HepG2 (cell line): ENCODE measurements at regions not wholly inside any gene's neighbourhood (a gene's known extent, or its start where the extent isn't known, plus 50 kb on each side); places are given as distances from the start of the nearest gene placed in this dataset.

Source experiments
- ATAC-seq: fragments of 200-7000 bp; cut with Tn5 transposase; 3 replicates; pipeline ENCODE4 v1.9.1; 2020; ENCODE audit warnings: mild to moderate bottlenecking, moderate library complexity
- BruUV-seq: library from RNA; stranded (reverse); fragments of 400-500 nt; replicated peaks from 2 replicates; lab custom pipeline; 2021; lab: Mats Ljungman, UMichigan
- CTCF ChIA-PET: fragments of 300-600 bp; formaldehyde crosslinking; extraction: SDS; loops from one replicate; lab custom pipeline; 2021; ENCODE audit warnings: low total read pairs, inconsistent platforms, low intra/inter-chr PET ratio; lab: Yijun Ruan, JAX
- POLR2A ChIA-PET: fragments of 350-600 bp; sonication (Branson Sonifier 250); formaldehyde crosslinking; loops from one replicate; lab custom pipeline; 2020; ENCODE audit warnings: antibody characterized with exemption, inconsistent platforms; lab: Yijun Ruan, JAX
- DNase-seq: peaks from one replicate; pipeline ENCODE4 v3.0.0-alpha.2; 2015; ENCODE audit warnings: low spot score
- FAIRE-seq: peaks from 3 replicates; lab custom pipeline; 2011; peaks lifted over from hg19 to GRCh38; lab: Jason Lieb, UNC
- H2AFZ ChIP-seq: one replicate; pipeline ENCODE4 v1.6.1; 2011; ENCODE audit warnings: low read length, inconsistent platforms
- H3K27ac ChIP-seq: fragments of 300-600 bp; 3 replicates; pipeline ENCODE4 v1.8.0; 2011; ENCODE audit warnings: mixed run types, mild to moderate bottlenecking, mixed read lengths, low read length, inconsistent platforms; ENCODE audit not compliant: insufficient read depth; ENCODE audit errors: extremely low read length
- H3K27me3 ChIP-seq, 2 experiments: fragments of 200-600 bp in 1 of 2; 2 replicates in 1 of 2; 3 replicates in 1 of 2; pipeline versions ENCODE4 v1.6.0 to v1.8.0; 2011; ENCODE audit warnings: low read length in 2 of 2, mild to moderate bottlenecking in 2 of 2, moderate library complexity in 2 of 2, inconsistent platforms in 1 of 2; ENCODE audit not compliant: insufficient read depth in 2 of 2, control insufficient read depth in 1 of 2
- H3K36me3 ChIP-seq, 2 experiments: fragments of 200-600 bp in 1 of 2; replicated peaks in 1 of 2; 2 replicates in 1 of 2; 3 replicates in 1 of 2; pipeline versions ENCODE4 v1.5.1 to v1.8.0; 2011; ENCODE audit warnings: low read length in 2 of 2, inconsistent platforms in 1 of 2; ENCODE audit not compliant: insufficient read depth in 2 of 2, control insufficient read depth in 1 of 2
- H3K4me1 ChIP-seq: 2 replicates; pipeline ENCODE4 v1.5.1; 2012; ENCODE audit warnings: low read length, inconsistent platforms; ENCODE audit not compliant: insufficient read depth
- H3K4me2 ChIP-seq: 2 replicates; pipeline ENCODE4 v1.6.0; 2011; ENCODE audit warnings: low read depth, low read length, inconsistent platforms
- H3K4me3 ChIP-seq, 3 experiments: fragments of 200-600 bp in 1 of 3; sonication (generic), shearing (Covaris generic) in 1 of 3; replicated peaks in 1 of 3; 2 replicates each; pipeline ENCODE4 v1.5.1; 2011 to 2016; ENCODE audit warnings: low read length in 3 of 3, inconsistent platforms in 2 of 3, low read depth in 2 of 3, mild to moderate bottlenecking in 2 of 3, control low read depth in 1 of 3, mixed read lengths in 1 of 3; ENCODE audit not compliant: insufficient read depth in 1 of 3
- H3K79me2 ChIP-seq: one replicate; pipeline ENCODE4 v1.6.1; 2011; ENCODE audit warnings: low read length, inconsistent platforms; ENCODE audit not compliant: insufficient read depth
- H3K9ac ChIP-seq: 2 replicates; pipeline ENCODE4 v1.6.0; 2011; ENCODE audit warnings: mild to moderate bottlenecking, low read depth, low read length, inconsistent platforms; ENCODE audit not compliant: insufficient read depth
- H3K9me3 ChIP-seq: 2 replicates; pipeline ENCODE4 v1.5.1; 2012; ENCODE audit warnings: mild to moderate bottlenecking, low read length
- H4K20me1 ChIP-seq: 2 replicates; pipeline ENCODE4 v1.6.0; 2011; ENCODE audit warnings: inconsistent platforms, mild to moderate bottlenecking, low read length, moderate library complexity; ENCODE audit not compliant: insufficient read depth
- HMGA1 ChIP-seq: sonication (generic); formaldehyde crosslinking; conservative IDR thresholded peaks from 2 replicates; pipeline ENCODE4 v1.4.0; 2020; ENCODE audit warnings: missing genetic modification reagents
- ISX ChIP-seq: sonication (generic); formaldehyde crosslinking; conservative IDR thresholded peaks from 2 replicates; pipeline ENCODE4 v1.5.0; 2020; ENCODE audit warnings: missing genetic modification reagents
- SMAD1 ChIP-seq: sonication (generic); formaldehyde crosslinking; IDR thresholded peaks from 2 replicates; pipeline ENCODE4 v1.4.0; 2020; ENCODE audit warnings: missing genetic modification reagents, low read depth, mild to moderate bottlenecking, borderline replicate concordance
- SP5 ChIP-seq: IDR thresholded peaks from 2 replicates; pipeline ENCODE4 v1.6.1; 2016; ENCODE audit warnings: low read depth, borderline replicate concordance
- SUZ12 ChIP-seq: fragments of 150-350 bp; IDR thresholded peaks from 2 replicates; pipeline ENCODE4 v1.6.1; 2014; ENCODE audit warnings: low read depth, low read length
- ZNF101 ChIP-seq: sonication (generic); formaldehyde crosslinking; IDR thresholded peaks from 2 replicates; pipeline ENCODE4 v1.4.0; 2020; ENCODE audit warnings: mild to moderate bottlenecking, low read depth, missing genetic modification reagents, borderline replicate concordance
- ZNF225 ChIP-seq: sonication (generic); formaldehyde crosslinking; IDR thresholded peaks from 2 replicates; pipeline ENCODE4 v1.4.0; 2020; ENCODE audit warnings: mild to moderate bottlenecking, missing genetic modification reagents
- ZNF235 ChIP-seq: sonication (generic); formaldehyde crosslinking; IDR thresholded peaks from 2 replicates; pipeline ENCODE4 v1.8.1; 2023; ENCODE audit warnings: mild to moderate bottlenecking, missing genetic modification reagents, borderline replicate concordance
- ZNF414 ChIP-seq: sonication (generic); formaldehyde crosslinking; IDR thresholded peaks from 2 replicates; pipeline ENCODE4 v1.5.0; 2020; ENCODE audit warnings: missing genetic modification reagents
- ZNF547 ChIP-seq: sonication (generic); formaldehyde crosslinking; IDR thresholded peaks from 2 replicates; pipeline ENCODE4 v1.5.1; 2020; ENCODE audit warnings: mild to moderate bottlenecking, missing genetic modification reagents
- ZNF747 ChIP-seq: sonication (generic); formaldehyde crosslinking; IDR thresholded peaks from 2 replicates; pipeline ENCODE4 v1.8.1; 2023; ENCODE audit warnings: missing genetic modification reagents, mild to moderate bottlenecking, borderline replicate concordance
- ZNF800 ChIP-seq: sonication (generic); formaldehyde crosslinking; IDR thresholded peaks from 2 replicates; pipeline ENCODE4 v1.4.0; 2020; ENCODE audit warnings: missing genetic modification reagents
- WGBS: methylation state at CpG from one replicate; pipeline ENCODE4 v1.1.6; 2017; ENCODE audit warnings: low lambda C conversion rate; 5-methylcytosine and 5-hydroxymethylcytosine counted together
- in situ Hi-C: cut with HindIII; loops from 2 replicates; pipeline ENCODE4 v1.10.0; 2017; ENCODE audit warnings: low pct_unique_long_range_greater_than_20kb; ENCODE audit not compliant: extremely low pct_ligation_motif_present
- intact Hi-C: fragments of 100-400 bp; cut with micrococcal nuclease; formaldehyde crosslinking; loops from one replicate; pipeline ENCODE4 v1.10.0; 2022; ENCODE audit not compliant: unreplicated experiment
- TF ChIP-seq, protein P1 (sequence below): sonication (generic); formaldehyde crosslinking; IDR thresholded peaks from 2 replicates; pipeline ENCODE4 v1.4.0; 2020; ENCODE audit warnings: mild to moderate bottlenecking, missing genetic modification reagents
- TF ChIP-seq, protein P2 (sequence below): IDR thresholded peaks from 2 replicates; pipeline ENCODE4 v1.6.1; 2016; ENCODE audit warnings: mild to moderate bottlenecking

DNA sequence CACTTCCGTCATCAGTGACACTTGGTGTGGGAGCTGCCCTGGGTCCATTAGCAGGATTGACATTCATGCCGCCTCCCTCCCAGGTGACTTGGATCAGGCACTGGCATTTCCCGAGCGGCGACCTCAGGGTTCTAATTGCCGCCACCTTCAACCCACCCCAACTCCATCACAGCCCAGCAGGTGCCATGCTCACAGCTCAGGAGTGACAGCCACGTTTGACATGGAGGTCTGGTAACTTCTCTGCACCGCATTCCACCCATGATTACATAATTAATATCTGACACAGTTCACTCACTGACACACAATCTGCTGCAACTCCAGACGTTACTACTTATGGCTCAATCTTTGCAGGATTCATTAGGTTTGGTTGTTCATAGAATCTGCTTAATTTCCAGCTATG, 450.9 kb upstream of the MYT1L start:
- WGBS = 3% methylated on average over 9 of the region's 9 CpGs
- TF ChIP-seq HMGA1 (CRISPR knock-in tag) (no peak), ZNF235 (no peak), ZNF547 (CRISPR knock-in tag) (no peak), SMAD1 (CRISPR knock-in tag) (no peak), SP5 (CRISPR knock-in tag) (no peak), ZNF800 (CRISPR knock-in tag) (no peak), ZNF747 (CRISPR knock-in tag) (no peak), ZNF225 (CRISPR knock-in tag) (no peak), ISX (no peak), ZNF101 (CRISPR knock-in tag) (no peak), ZNF414 (CRISPR knock-in tag) (no peak), SUZ12 (no peak)
- TF ChIP-seq, protein P1, sequence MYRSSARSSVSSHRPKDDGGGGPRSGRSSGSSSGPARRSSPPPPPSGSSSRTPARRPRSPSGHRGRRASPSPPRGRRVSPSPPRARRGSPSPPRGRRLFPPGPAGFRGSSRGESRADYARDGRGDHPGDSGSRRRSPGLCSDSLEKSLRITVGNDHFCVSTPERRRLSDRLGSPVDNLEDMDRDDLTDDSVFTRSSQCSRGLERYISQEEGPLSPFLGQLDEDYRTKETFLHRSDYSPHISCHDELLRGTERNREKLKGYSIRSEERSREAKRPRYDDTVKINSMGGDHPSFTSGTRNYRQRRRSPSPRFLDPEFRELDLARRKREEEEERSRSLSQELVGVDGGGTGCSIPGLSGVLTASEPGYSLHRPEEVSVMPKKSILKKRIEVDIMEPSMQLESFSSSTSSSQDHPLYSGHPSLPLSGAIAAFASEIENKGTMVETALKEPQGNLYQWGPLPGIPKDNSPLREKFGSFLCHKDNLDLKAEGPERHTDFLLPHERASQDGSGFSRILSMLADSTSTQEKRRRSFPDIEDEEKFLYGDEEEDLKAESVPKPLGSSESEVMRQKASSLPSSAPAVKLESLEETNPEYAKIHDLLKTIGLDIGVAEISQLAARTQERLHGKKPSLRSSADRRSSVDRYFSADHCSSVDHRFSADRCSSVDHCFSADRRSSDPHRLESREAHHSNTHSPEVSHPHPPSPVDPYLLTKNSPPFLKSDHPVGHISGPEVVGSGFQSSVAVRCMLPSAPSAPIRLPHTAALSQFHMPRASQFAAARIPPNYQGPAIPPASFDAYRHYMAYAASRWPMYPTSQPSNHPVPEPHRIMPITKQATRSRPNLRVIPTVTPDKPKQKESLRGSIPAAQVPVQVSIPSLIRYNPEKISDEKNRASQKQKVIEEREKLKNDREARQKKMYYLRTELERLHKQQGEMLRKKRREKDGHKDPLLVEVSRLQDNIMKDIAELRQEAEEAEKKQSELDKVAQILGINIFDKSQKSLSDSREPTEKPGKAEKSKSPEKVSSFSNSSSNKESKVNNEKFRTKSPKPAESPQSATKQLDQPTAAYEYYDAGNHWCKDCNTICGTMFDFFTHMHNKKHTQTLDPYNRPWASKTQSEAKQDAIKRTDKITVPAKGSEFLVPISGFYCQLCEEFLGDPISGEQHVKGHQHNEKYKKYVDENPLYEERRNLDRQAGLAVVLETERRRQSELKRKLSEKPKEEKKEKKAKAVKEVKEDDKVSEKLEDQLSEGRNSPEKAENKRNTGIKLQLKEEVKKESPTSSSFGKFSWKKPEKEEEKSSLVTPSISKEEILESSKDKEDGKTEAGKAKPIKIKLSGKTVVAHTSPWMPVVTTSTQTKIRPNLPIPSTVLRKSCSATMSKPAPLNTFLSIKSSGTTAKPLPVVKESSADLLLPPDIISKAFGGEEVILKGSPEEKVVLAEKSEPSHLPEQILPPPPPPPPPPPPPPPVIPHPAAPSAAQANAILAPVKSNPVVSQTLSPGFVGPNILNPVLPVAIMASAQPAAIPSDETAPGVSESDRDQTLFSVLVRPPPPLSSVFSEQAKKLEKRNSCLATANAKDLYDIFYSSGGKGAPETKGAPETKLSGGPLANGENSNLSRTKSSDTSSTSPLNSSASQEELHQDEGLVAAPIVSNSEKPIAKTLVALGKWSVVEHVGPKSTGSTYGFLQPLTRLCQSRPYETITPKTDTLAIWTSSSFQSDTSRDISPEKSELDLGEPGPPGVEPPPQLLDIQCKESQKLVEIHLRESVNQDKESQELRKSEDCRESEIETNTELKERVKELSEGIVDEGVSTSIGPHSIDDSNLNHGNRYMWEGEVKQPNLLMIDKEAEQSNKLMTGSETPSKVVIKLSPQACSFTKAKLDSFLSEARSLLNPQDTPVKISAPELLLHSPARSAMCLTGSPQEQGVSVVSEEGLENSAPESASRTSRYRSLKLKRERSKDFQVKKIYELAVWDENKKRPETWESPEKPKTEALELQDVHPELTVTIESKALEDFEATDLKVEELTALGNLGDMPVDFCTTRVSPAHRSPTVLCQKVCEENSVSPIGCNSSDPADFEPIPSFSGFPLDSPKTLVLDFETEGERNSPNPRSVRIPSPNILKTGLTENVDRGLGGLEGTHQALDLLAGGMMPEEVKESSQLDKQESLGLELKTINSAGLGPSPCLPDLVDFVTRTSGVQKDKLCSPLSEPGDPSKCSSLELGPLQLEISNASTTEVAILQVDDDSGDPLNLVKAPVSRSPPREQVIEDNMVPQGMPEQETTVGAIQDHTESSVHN = no peak
- TF ChIP-seq, protein P2, sequence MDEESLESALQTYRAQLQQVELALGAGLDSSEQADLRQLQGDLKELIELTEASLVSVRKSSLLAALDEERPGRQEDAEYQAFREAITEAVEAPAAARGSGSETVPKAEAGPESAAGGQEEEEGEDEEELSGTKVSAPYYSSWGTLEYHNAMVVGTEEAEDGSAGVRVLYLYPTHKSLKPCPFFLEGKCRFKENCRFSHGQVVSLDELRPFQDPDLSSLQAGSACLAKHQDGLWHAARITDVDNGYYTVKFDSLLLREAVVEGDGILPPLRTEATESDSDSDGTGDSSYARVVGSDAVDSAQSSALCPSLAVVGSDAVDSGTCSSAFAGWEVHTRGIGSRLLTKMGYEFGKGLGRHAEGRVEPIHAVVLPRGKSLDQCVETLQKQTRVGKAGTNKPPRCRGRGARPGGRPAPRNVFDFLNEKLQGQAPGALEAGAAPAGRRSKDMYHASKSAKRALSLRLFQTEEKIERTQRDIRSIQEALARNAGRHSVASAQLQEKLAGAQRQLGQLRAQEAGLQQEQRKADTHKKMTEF = no peak

More for the DNA sequence above, 450.9 kb upstream of the MYT1L start:
- no peaks in the 10 kb centered on the region for H3K4me1 ChIP-seq
- DNase-seq (no peak), FAIRE-seq (no peak), ATAC-seq (no peak)
- H3K4me2 ChIP-seq = no peak overlapping the region
- POLR2A ChIA-PET = no interaction called here
- no peak overlapping the region for H2AFZ ChIP-seq
- in situ Hi-C loops (no loop called here), intact Hi-C loops (no loop called here)
- no peak overlapping the region for H3K27ac ChIP-seq
- H4K20me1 ChIP-seq = no peaks in the 10 kb centered on the region
- BruUV-seq = no TSS peak
- no peaks in the 10 kb centered on the region for H3K36me3 ChIP-seq
- H3K4me3 ChIP-seq = no peak overlapping the region
- CTCF ChIA-PET = no interaction called here
- no peaks in the 10 kb centered on the region for H3K79me2 ChIP-seq
- peaks cover 2 to 12% of the 10 kb centered on the region in 2 experiments; a peak in 4 of 5 replicates for H3K27me3 ChIP-seq
- H3K9me3 ChIP-seq = no peaks in the 10 kb centered on the region
- H3K9ac ChIP-seq = no peak overlapping the region
